ENCODE measurements at regions not wholly inside any gene's neighbourhood (a gene's known extent, or its start where the extent isn't known, plus 50 kb on each side); places are given as distances from the start of the nearest gene placed in this dataset.

DNA sequence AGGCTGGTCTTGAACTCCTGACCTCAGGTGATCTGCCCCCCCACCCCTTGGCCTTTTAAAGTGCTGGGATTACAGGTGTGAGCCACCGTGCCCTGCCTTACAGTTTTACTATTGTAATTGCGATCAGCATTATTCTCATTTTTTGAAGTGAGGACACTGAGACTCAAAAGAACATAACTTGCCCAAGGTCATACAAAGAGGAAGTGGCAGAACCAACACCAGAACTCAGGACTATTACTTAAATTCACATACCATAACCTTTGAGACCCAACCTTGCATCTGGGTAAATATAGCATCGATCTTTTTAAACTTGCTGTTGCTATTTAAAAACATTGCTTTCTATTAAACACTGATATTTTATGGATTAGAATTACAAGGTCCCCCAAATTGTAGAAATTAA is 54.2 kb downstream of the FOXI1 start:
- Mint-ChIP-seq H3K4me1 (no peaks in the 10 kb centered on the region), H3K27ac (no peak overlapping the region), H3K36me3 (ENCODE audit: low read depth) (no peaks in the 10 kb centered on the region), H3K4me3 (no peak overlapping the region), H3K27me3 (peaks cover 6% of the 10 kb centered on the region)
- no peaks in the 10 kb centered on the region for H3K9me3 ChIP-seq (ENCODE audit: control insufficient read depth, low read length, poor library complexity, severe bottlenecking)
- no peak for DNase-seq
- no peak for ATAC-seq

DNA sequence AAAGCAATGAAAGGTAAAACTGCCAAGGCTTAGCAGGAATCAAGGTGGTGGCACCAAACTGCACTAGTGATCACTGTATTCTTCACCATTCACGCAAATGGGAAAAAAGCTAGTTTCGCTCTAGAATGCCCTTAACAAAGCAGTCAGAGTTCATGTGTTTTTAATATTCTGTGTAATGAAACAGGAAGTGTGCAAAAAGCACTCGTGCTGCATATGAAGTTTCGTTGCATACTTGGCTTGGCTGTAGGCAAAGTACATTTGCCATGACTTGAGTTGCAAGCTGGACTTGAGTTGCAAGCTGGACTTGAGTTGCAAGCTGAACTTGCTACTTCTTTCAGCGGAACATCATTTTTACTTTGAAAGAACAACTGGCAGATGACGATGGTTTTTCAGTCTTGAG is 55.4 kb downstream of the FOXI1 start:
- Mint-ChIP-seq H3K27me3 (peaks cover 14% of the 10 kb centered on the region), H3K36me3 (ENCODE audit: low read depth) (no peaks in the 10 kb centered on the region), H3K4me3 (no peak overlapping the region), H3K27ac (no peak overlapping the region), H3K4me1 (no peaks in the 10 kb centered on the region)
- H3K9me3 ChIP-seq (ENCODE audit: control insufficient read depth, low read length, poor library complexity, severe bottlenecking): no peaks in the 10 kb centered on the region
- ATAC-seq (no peak), DNase-seq (no peak)

DNA sequence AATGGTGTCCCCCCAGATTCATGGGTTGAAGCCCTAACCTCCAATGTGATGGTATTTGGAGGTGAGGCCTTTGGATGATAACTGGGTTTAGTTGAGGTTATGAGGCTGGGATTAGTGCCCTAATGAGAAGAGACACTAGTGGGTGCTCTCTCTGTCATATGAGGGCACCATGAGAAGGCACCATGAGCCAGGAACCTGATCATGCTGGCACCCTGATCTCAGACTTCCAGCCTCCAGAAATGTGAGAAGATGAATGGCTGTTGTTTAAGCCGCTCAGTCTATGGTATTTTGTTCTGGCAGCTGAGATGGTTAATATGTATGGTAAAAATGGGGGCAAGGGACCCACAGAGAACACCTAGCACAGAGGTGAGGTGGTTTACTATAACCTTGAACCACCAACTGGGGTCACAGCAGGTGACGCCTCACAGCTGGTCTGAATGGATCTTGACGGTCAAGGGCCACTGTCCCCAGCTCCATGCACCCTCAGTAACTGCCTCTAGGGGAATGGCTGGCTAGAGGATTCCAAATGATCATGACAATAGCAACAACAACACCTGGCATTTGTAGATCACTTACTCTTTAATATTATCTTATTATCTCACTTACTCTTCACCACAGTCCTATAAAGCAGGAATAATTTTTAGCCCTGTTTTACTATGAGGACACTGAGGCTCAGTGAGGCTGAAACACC is 57.1 kb downstream of the FOXI1 start:
- no peak for ATAC-seq
- no peaks in the 10 kb centered on the region for H3K9me3 ChIP-seq (ENCODE audit: control insufficient read depth, low read length, poor library complexity, severe bottlenecking)
- Mint-ChIP-seq H3K4me3 (no peak overlapping the region), H3K27ac (no peak overlapping the region), H3K27me3 (peaks cover 25% of the 10 kb centered on the region), H3K4me1 (no peaks in the 10 kb centered on the region), H3K36me3 (ENCODE audit: low read depth) (no peaks in the 10 kb centered on the region)
- DNase-seq: no peak

DNA sequence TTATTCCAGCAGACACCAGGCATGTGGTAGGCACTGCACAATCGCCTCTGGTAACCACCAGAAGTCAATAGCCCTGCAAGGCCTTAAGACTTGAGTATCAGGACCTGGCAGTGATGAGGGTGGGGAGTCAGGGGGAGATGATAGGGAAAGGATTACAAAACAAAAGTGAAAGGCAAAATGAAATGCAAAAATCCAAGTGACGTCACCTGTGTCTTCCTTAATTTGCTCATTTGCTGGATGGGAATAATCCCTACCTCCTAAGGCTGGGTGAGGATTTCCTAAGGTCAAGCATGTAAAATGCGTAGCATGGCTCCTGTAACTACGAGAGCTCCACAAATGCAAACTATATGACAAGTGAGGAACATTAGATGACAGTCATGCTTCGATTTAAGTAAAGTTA is 58.4 kb downstream of the FOXI1 start:
- Mint-ChIP-seq H3K27ac (no peak overlapping the region), H3K36me3 (ENCODE audit: low read depth) (no peaks in the 10 kb centered on the region), H3K4me1 (no peaks in the 10 kb centered on the region), H3K4me3 (no peak overlapping the region), H3K27me3 (peaks cover 34% of the 10 kb centered on the region)
- no peak for DNase-seq
- no peak for ATAC-seq
- no peaks in the 10 kb centered on the region for H3K9me3 ChIP-seq (ENCODE audit: control insufficient read depth, low read length, poor library complexity, severe bottlenecking)

DNA sequence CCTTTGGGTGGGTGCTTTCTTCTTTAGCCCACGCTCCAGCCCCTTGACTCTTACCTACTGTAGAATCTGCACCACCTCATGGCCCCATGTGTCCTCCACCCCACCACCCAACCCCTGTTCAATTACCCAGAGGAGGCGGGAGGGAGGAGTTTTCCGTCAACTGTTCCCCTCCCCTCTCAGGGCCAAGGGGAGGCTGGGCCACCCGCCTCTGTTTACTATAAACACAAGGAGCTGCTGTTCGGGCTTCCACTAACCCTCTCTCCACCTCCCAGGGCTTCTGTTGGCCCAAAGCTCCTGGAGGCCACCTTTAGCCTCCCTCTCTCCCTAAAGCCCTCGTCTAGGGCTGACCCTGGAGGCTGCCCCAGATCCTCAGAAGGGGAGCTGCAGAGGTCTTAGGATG is 59.2 kb downstream of the FOXI1 start:
- H3K9me3 ChIP-seq (ENCODE audit: control insufficient read depth, low read length, poor library complexity, severe bottlenecking): no peaks in the 10 kb centered on the region
- peaks cover 40% of the 10 kb centered on the region for H3K27me3 Mint-ChIP-seq
- ATAC-seq (no peak), DNase-seq (no peak)
- no peaks in the 10 kb centered on the region for H3K36me3 Mint-ChIP-seq (ENCODE audit: low read depth)
- H3K27ac Mint-ChIP-seq: no peak overlapping the region
- no peaks in the 10 kb centered on the region for H3K4me1 Mint-ChIP-seq
- H3K4me3 Mint-ChIP-seq: no peak overlapping the region

DNA sequence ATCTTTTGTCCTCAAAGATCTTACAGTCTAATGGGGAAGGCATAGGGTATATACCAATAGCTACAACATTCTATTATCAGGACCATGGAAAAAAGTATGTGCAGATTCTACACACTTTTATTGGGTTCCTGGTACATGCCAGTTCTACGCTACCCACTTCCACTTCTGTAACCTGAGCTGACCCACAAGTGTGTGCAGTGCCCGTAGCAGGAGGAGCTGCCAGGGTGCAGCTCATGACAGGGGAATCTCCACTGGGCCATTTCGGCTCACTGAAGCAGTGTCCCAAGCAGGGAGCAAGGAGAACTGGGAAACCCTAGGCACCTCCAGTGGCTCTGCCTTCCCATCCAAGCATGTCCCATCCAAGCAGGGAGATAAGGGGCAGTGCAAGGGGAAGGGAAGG is 60.4 kb downstream of the FOXI1 start:
- ATAC-seq: no peak
- no peaks in the 10 kb centered on the region for H3K9me3 ChIP-seq (ENCODE audit: control insufficient read depth, low read length, poor library complexity, severe bottlenecking)

DNA sequence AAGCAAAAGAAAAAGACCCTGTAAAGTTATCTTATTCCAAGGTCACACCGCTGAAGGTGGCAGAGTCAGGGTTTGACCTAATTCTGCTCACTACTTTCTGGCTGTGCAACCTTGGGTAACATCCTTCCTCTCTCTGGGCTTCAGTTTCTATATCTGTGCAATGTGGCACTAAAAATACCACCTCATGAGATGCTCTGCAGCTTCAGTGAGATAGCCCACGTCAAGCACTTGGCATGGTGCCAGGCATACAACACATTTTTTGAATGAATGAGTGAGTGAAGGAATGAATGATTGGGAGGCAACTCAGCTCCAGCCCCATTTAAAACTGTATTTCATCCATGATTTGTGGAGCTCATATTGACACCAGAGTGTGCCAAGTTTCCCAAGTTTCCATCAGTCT is 62.3 kb downstream of the FOXI1 start:
- ATAC-seq (no peak), DNase-seq (no peak)
- Mint-ChIP-seq H3K4me1 (peaks cover 3% of the 10 kb centered on the region), H3K27me3 (peaks cover 70% of the 10 kb centered on the region), H3K27ac (no peak overlapping the region), H3K4me3 (no peak overlapping the region), H3K36me3 (ENCODE audit: low read depth) (peaks cover 6% of the 10 kb centered on the region)
- H3K9me3 ChIP-seq (ENCODE audit: control insufficient read depth, low read length, poor library complexity, severe bottlenecking): no peaks in the 10 kb centered on the region

More for the DNA sequence above, 60.4 kb downstream of the FOXI1 start:
- peaks cover 1% of the 10 kb centered on the region for H3K4me1 Mint-ChIP-seq
- no peak overlapping the region for H3K4me3 Mint-ChIP-seq
- DNase-seq: no peak
- peaks cover 52% of the 10 kb centered on the region for H3K27me3 Mint-ChIP-seq
- peaks cover 3% of the 10 kb centered on the region for H3K36me3 Mint-ChIP-seq (ENCODE audit: low read depth)
- H3K27ac Mint-ChIP-seq: no peak overlapping the region

DNA sequence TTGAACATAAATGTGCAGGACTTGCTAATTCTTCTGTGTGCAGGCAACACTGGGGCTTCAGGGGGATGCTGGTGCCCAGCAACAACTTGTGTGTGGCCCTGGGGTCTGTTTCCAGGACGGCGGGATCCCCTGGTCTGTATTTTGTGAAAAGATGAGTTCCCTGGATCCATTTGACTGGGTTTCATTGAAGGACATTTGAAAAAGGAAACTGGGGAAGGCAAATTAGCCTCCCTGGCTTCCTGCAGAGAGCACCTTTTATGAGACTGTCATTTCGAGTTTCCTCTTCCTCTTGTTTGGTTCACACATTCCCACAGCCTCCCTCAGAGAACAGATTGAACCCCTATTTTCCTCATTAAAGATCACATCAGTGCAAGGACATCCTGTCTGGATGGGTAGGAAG is 63.1 kb downstream of the FOXI1 start:
- peaks cover 6% of the 10 kb centered on the region for H3K36me3 Mint-ChIP-seq (ENCODE audit: low read depth)
- peaks cover 3% of the 10 kb centered on the region for H3K4me1 Mint-ChIP-seq
- no peak for ATAC-seq
- no peaks in the 10 kb centered on the region for H3K9me3 ChIP-seq (ENCODE audit: control insufficient read depth, low read length, poor library complexity, severe bottlenecking)
- H3K4me3 Mint-ChIP-seq: no peak overlapping the region
- no peak for DNase-seq
- H3K27ac Mint-ChIP-seq: no peak overlapping the region
- H3K27me3 Mint-ChIP-seq: peaks cover 70% of the 10 kb centered on the region

DNA sequence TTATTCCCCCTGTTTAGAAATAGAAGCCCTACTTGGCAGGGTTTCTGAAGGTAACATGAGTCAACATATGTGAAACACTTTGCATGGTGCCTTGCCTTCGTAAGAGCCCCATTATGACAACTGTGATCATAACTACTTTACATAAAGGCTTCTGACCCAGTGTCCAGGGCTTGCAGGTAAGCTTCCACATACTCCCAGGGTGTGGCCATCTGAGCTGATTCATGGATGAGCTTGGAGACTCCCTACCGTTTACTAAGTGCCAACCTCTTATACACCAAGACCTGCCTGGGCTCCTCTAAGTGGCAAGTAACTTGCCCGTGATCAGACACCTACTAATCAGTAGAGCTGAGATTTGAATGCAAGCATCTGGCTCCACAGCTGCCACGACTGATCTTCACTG is 62.8 kb upstream of the C5orf58 start:
- no peak for DNase-seq
- H3K9me3 ChIP-seq (ENCODE audit: control insufficient read depth, low read length, poor library complexity, severe bottlenecking): no peaks in the 10 kb centered on the region
- H3K27ac Mint-ChIP-seq: no peak overlapping the region
- ATAC-seq: no peak
- no peak overlapping the region for H3K4me3 Mint-ChIP-seq
- H3K4me1 Mint-ChIP-seq: peaks cover 3% of the 10 kb centered on the region
- H3K27me3 Mint-ChIP-seq: peaks cover 64% of the 10 kb centered on the region
- H3K36me3 Mint-ChIP-seq (ENCODE audit: low read depth): peaks cover 6% of the 10 kb centered on the region

DNA sequence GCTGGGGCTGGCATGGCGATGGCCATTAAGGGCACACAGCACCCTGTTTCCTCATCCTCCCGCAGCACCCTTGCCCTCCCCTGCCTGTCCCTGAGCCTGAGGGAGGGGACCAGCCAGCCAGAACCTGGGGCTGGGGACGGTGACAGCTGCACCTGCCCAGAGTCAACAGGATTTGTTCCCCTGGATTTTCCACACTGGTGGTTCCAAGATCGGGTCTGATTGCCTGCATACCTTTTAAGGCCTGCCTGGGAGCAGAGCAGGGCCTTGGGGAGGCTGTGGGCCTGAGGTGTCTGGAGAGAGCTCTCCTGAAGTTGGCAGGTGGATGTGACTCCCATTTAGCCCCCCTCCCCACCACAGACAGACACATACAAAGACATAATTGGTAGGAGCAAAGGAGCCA is 61.0 kb upstream of the C5orf58 start:
- H3K9me3 ChIP-seq (ENCODE audit: control insufficient read depth, low read length, poor library complexity, severe bottlenecking): no peaks in the 10 kb centered on the region
- ATAC-seq (no peak), DNase-seq (no peak)
- Mint-ChIP-seq H3K4me1 (peaks cover 3% of the 10 kb centered on the region), H3K27me3 (peaks cover 54% of the 10 kb centered on the region), H3K36me3 (ENCODE audit: low read depth) (peaks cover 6% of the 10 kb centered on the region), H3K4me3 (no peak overlapping the region), H3K27ac (no peak overlapping the region)

DNA sequence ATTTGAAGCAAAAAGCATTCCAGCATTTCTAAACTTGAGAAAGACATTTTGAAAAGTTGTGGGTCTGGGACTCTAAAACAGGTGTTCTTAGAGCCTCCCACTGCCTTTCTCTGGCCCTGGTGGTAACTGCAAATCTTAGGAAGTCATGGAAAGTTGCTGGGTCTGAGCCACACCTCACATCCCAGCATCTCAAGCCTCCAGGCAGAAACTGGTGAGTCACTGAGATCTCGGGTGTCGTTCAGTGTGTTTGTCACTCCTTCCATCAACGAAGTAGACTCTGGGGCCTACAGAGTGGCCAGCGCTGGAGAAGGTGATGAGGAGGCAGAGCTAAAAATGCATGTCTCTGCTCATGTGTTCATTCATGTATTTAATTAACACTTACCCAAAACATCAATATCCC is 59.6 kb upstream of the C5orf58 start:
- no peak overlapping the region for H3K27ac Mint-ChIP-seq
- ATAC-seq: no peak
- peaks cover 45% of the 10 kb centered on the region for H3K27me3 Mint-ChIP-seq
- DNase-seq: no peak
- no peak overlapping the region for H3K4me3 Mint-ChIP-seq
- peaks cover 6% of the 10 kb centered on the region for H3K36me3 Mint-ChIP-seq (ENCODE audit: low read depth)
- H3K9me3 ChIP-seq (ENCODE audit: control insufficient read depth, low read length, poor library complexity, severe bottlenecking): no peaks in the 10 kb centered on the region
- H3K4me1 Mint-ChIP-seq: peaks cover 3% of the 10 kb centered on the region

DNA sequence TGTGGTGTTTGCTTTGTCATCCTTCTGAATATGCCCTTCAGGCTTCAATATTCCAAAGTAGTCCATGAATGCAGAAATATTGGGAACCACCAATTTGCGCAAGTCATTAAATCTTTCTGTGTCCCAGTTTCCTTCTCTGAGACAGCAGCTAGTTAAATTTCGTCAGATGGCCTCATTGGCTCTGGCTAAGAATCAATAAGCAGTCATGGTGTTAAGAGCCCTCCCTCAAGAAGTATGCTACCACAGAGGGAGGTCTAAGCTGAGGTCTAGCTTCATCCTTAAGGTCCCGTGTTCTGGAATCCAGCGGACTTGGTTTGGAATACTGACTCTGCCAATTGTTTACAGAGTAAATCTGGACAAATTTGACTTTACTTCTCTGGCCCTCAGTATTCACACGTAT is 59.1 kb upstream of the C5orf58 start:
- H3K4me1 Mint-ChIP-seq: peaks cover 3% of the 10 kb centered on the region
- DNase-seq (no peak), ATAC-seq (no peak)
- H3K4me3 Mint-ChIP-seq: no peak overlapping the region
- H3K36me3 Mint-ChIP-seq (ENCODE audit: low read depth): peaks cover 6% of the 10 kb centered on the region
- H3K9me3 ChIP-seq (ENCODE audit: control insufficient read depth, low read length, poor library complexity, severe bottlenecking): no peaks in the 10 kb centered on the region
- H3K27ac Mint-ChIP-seq: no peak overlapping the region
- peaks cover 41% of the 10 kb centered on the region for H3K27me3 Mint-ChIP-seq

DNA sequence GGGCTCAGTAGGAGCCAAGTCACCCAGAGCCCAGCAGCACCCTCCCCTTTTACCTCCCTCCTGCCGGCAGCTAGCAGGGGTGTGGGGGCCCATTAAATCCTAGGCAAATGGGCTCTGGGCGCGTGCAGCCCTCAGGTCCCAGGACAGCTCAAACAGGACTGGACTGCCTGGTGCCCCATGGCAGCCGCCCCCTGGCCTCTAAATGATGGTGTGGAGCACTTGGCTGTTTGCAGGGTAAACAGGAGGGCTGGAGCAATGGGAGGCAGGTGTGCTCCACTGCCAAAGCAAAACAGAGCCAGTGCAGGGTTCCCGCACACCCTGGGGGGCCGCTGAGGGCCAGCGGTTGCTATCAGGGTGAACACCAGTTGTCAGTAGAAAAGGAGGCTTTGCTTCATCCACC is 55.9 kb upstream of the C5orf58 start:
- Mint-ChIP-seq H3K27ac (no peak overlapping the region), H3K4me3 (no peak overlapping the region)

DNA sequence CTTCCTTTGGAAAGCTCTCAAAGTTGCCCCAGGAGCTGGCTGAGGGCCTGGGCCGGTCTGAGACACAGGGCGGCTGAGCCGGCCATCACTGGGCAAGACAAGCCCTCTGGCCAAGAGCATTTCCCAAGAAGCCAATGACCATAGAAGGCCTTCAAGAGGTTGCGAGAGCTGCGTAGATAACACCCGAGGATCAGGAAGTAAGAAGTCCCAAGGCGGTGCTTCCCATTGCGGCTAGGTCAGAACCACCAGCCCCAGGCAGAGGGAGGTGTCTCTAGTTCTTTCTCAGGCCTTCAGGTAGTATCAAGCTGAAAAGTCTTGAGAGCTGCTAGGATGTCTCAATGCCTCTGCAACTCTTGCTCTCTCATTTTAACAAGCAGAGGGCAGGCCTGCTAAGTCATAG is 54.0 kb upstream of the C5orf58 start:
- H3K9me3 ChIP-seq (ENCODE audit: control insufficient read depth, low read length, poor library complexity, severe bottlenecking): no peaks in the 10 kb centered on the region
- no peak overlapping the region for H3K4me3 Mint-ChIP-seq
- ATAC-seq (no peak), DNase-seq (no peak)
- H3K4me1 Mint-ChIP-seq: no peaks in the 10 kb centered on the region
- no peak overlapping the region for H3K27ac Mint-ChIP-seq
- H3K36me3 Mint-ChIP-seq (ENCODE audit: low read depth): no peaks in the 10 kb centered on the region
- H3K27me3 Mint-ChIP-seq: peaks cover 12% of the 10 kb centered on the region

More for the DNA sequence above, 55.9 kb upstream of the C5orf58 start:
- Mint-ChIP-seq H3K27me3 (peaks cover 18% of the 10 kb centered on the region), H3K36me3 (ENCODE audit: low read depth) (peaks cover 3% of the 10 kb centered on the region), H3K4me1 (no peaks in the 10 kb centered on the region)
- H3K9me3 ChIP-seq (ENCODE audit: control insufficient read depth, low read length, poor library complexity, severe bottlenecking): no peaks in the 10 kb centered on the region
- DNase-seq (no peak), ATAC-seq (no peak)
